Spleen (tissue), 7 donors: ENCODE measurements at regions not wholly inside any gene's neighbourhood (a gene's known extent, or its start where the extent isn't known, plus 50 kb on each side); places are given as distances from the start of the nearest gene placed in this dataset.

Source experiments
- CTCF ChIP-seq, 11 experiments: fragments of 200-600 bp in 7 of 11; fragments of 450-650 bp in 4 of 11; sonication (generic) in 4 of 11; IDR thresholded peaks in 8 of 11; conservative IDR thresholded peaks in 3 of 11; 1 replicate in 7 of 11; 2 replicates in 4 of 11; pipeline versions ENCODE4 v1.4.0 to v1.8.0; 2016 to 2021; ENCODE audit warnings: antibody characterized with exemption in 11 of 11, inconsistent platforms in 4 of 11, mild to moderate bottlenecking in 1 of 11
- POLR2AphosphoS5 ChIP-seq, 3 donors: sonication (generic); formaldehyde crosslinking; IDR thresholded peaks; one replicate each; pipeline ENCODE4 v1.5.1; 2017; ENCODE audit warnings: antibody characterized with exemption in 3 of 3
- donor health status: DM: no; HTN: no; CAD: no; lungs with moderate emphysema.
- donor health status: DM: no; HTN: no; CAD: no.
- donor health status: DM: no; HTN: no; CAD: no.

DNA sequence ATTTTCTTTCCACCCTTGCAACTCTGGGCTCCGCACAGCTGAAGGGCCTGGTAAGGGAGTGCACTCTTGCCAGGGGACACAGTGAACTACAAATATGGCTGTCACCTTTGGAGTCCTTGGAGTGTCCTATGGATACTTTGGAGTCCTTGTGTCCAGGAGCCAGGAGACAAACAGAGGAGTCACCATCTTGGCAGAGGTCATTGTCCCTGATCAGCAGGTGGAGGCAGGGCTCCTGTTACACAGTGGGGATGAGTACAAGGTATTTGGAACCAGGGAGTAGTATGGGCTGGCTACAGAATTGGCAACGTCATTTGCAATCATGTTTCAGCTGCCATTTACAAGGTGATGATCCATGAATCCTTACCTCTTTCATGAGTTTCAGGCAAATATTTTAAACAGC is 132.5 kb downstream of the FAM161A start:
- no peak for TF ChIP-seq CTCF (IDR thresholded peaks at IDR 0.05 in 8 of 11, conservative IDR thresholded peaks at IDR 0.05 in 3 of 11)
- no peak for TF ChIP-seq POLR2AphosphoS5 (IDR thresholded peaks at IDR 0.05)
